GM12874 (cell line): ENCODE measurements at regions not wholly inside any gene's neighbourhood (a gene's known extent, or its start where the extent isn't known, plus 50 kb on each side); places are given as distances from the start of the nearest gene placed in this dataset.

Source experiments
- TF ChIP-seq, protein P1 (sequence below): IDR thresholded peaks from 2 replicates; pipeline ENCODE4 v1.5.1; 2011; ENCODE audit warnings: low read depth, mild to moderate bottlenecking, control low read depth, low read length, moderate library complexity; ENCODE audit not compliant: insufficient read depth

DNA sequence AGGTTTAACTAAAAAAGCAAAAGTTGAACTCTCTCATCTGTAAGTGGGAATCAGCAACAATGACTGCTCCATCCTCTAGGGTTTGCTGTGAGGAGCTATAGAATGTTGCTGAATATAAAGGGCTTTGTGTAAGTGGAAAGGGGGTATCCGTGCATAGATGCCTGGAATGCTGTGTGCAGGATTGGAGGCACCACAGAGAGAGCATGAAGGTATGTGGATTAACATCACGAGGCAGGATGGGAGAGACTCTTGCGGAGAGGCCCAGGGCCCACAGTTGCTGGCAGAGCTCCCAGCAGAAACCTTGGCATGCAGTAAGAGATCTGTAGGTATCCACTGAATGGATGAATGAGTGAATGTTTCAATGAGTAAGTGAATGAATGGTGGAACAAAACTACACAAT lies 298.7 kb upstream of the DDI1 start:
- TF ChIP-seq, protein P1, sequence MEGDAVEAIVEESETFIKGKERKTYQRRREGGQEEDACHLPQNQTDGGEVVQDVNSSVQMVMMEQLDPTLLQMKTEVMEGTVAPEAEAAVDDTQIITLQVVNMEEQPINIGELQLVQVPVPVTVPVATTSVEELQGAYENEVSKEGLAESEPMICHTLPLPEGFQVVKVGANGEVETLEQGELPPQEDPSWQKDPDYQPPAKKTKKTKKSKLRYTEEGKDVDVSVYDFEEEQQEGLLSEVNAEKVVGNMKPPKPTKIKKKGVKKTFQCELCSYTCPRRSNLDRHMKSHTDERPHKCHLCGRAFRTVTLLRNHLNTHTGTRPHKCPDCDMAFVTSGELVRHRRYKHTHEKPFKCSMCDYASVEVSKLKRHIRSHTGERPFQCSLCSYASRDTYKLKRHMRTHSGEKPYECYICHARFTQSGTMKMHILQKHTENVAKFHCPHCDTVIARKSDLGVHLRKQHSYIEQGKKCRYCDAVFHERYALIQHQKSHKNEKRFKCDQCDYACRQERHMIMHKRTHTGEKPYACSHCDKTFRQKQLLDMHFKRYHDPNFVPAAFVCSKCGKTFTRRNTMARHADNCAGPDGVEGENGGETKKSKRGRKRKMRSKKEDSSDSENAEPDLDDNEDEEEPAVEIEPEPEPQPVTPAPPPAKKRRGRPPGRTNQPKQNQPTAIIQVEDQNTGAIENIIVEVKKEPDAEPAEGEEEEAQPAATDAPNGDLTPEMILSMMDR = no peak

DNA sequence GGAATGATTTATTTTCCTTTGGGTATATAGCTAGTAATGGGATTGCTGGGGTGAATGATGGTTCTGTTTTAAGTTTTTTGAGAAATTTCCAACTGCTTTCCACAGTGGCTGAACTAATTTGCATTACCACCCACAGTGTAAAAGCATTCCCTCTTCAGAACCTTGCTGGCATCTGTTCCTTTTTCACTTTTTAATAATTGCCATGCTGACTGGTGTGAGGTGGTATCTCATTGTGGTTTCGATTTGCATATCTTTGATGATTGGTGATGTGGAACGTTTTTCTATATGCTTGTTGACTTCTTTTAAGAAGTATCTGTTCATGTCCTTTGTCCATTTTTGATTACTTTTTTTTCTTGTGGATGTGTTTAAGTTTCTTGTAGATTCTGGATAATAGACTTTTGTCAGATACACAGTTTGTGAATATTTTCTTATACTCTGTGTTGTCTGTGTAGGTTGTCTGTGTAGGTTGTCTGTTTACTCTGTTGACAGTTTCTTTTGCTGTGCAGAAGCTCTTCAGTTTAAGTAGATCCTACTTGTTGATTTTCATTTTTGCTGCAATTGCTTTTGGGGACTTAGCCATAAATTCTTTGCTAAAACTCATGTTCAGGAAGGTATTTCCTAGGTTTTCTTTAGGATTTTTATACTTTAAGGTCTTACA lies 291.8 kb upstream of the DDI1 start:
- TF ChIP-seq, protein P1 = no peak

DNA sequence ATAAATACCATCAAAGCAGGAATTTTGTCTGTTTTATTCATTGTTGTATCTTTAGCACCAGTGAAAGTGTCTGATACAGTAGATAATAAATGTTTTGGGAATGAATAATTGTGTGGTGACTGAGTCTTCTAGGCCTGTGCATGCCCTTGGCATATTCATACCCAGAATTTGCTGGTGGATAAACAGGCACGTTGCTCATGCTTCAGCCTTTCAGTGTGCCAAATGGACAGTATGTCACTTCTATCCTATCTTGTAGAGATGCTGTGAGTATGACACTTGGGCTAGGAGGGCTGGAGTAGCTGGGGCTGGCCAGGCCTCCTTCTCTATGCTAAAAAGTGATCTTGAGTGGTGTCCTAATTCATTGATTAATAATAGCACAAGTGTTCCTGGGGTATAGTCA lies 287.3 kb upstream of the DDI1 start:
- TF ChIP-seq, protein P1 = no peak

DNA sequence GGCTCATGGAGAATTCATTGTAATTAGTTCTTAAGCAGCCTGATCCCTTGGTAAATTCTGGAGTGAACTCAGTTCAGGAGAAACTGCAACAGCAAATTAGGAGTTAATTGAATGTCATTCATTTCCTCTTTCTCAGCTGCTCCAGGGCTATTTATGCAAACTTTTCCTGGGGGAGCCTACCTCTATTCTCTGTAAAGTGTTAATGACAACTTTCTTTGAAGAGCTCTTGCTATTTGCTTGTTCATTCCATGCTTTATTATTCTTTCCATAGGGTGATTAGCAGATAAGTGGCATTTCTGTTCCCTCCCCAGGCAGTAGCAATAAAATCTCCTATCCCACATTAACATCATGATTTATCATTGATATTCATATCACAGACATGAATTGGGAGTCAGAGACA lies 267.6 kb upstream of the DDI1 start:
- TF ChIP-seq, protein P1 = no peak

DNA sequence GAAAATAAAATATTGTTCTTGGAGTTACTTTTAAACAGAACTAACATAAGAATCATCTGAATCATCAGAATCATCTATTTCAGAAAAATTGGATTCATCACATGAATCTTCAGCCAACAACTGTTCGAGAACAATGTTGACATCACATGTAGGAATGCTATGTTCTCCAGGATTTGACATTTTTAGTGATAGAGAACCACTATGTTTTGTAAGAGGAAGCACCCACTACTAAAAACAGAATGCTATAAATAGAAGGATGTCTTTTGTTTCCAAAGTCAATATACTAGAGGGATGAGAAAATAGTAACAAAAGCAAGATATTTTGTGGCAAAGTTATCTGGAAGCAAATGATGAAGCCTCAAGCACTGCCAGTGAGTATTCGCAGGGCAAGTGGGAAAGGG lies 263.4 kb upstream of the DDI1 start:
- TF ChIP-seq, protein P1 = no peak

DNA sequence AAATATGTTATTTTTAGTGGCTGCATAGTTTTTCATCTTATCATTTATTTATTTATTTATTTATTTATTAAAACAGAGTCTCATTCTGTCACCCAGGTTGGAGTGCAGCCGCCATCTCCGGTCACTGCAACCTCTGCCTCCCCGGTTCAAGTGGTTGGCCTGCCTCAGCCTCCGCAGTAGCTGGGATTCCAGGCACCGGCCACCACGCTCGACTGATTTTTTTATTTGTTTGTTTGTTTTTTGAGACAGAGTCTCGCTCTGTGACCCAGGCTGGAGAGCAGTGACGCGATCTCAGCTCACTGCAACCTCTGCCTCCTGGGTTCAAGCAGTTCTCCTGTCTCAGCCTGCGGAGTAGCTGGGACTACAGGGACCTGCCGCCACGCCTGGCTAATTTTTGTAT lies 262.9 kb upstream of the DDI1 start:
- TF ChIP-seq, protein P1 = no peak

DNA sequence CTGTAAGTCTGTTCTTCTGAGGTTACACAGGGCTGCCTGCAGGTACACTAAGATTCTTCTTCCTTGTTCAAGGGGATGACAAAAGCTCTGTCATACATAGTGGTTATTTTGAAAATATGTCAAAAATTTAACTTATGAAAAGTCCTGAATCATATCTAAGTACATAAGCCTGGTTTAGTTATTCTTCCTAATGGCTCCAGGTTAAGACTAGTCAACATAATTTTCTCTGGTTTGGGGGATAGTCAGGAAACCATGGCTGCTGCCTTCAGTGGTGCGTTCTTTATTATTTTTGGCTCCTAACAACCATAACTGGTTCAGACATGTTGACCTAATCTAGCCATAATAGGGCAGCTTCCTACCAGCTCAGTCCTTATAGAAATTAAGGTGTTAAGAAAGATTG lies 257.4 kb upstream of the DDI1 start:
- TF ChIP-seq, protein P1 = no peak

DNA sequence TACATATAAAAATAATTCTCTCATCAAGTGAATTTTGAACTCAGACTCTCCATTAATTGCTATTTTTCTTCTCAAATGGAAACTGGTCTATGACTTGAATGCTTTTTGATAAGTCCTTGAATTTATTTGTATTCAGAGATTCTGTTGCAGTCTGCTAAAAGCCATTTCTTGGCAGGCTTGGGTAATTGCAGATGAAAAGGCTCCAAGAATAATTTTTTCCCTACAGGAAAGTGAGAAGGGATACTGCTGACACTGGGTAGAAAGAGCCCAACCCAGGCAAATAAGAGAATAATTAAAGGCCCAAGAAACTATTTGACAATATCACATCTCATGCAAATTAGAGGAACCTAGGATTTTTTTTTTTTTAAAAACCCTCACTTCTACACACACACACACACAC lies 246.5 kb upstream of the DDI1 start:
- TF ChIP-seq, protein P1 = no peak
